Sigmoid colon (tissue), 6 donors: ENCODE measurements at regions not wholly inside any gene's neighbourhood (a gene's known extent, or its start where the extent isn't known, plus 50 kb on each side); places are given as distances from the start of the nearest gene placed in this dataset.

ENCODE experiments used
- DNase-seq: peaks from one replicate; pipeline ENCODE4 v3.0.0-alpha.2; 2019
- H3K27ac ChIP-seq, 4 donors: fragments of 200-600 bp; sonication (generic); one replicate each; pipeline ENCODE4 v1.5.1; 2016 to 2019; ENCODE audit warnings: mild to moderate bottlenecking in 1 of 4
- H3K27me3 ChIP-seq, 3 donors: fragments of 200-600 bp; sonication (generic); one replicate each; pipeline ENCODE4 v1.5.1; 2019; ENCODE audit warnings: mild to moderate bottlenecking in 1 of 3
- H3K36me3 ChIP-seq, 4 donors: fragments of 200-600 bp; sonication (generic); one replicate each; pipeline ENCODE4 v1.5.1; 2016 to 2019
- H3K4me1 ChIP-seq, 4 donors: fragments of 200-600 bp; sonication (generic); one replicate each; pipeline ENCODE4 v1.5.1; 2017 to 2019
- H3K4me3 ChIP-seq, 4 donors: fragments of 200-600 bp; sonication (generic); one replicate each; pipeline ENCODE4 v1.5.1; 2017 to 2019; ENCODE audit warnings: mild to moderate bottlenecking in 2 of 4, moderate library complexity in 1 of 4
- H3K9me3 ChIP-seq, 4 donors: fragments of 200-600 bp in 3 of 4; sonication (generic) in 3 of 4; one replicate each; pipeline versions ENCODE4 v1.5.1 to v1.6.1; 2013 to 2019
- EP300 ChIP-seq, 4 donors: sonication (generic); formaldehyde crosslinking; IDR thresholded peaks; one replicate each; pipeline ENCODE4 v1.6.1; 2017; ENCODE audit warnings: antibody characterized with exemption in 4 of 4
- POLR2A ChIP-seq, 2 donors: fragments of 450-650 bp; IDR thresholded peaks; one replicate each; pipeline ENCODE4 v1.6.1; 2016; ENCODE audit warnings: antibody characterized with exemption in 2 of 2, mild to moderate bottlenecking in 2 of 2, moderate library complexity in 2 of 2
- POLR2AphosphoS5 ChIP-seq, 4 donors: sonication (generic); formaldehyde crosslinking; IDR thresholded peaks; one replicate each; pipeline ENCODE4 v1.6.1; 2017; ENCODE audit warnings: antibody characterized with exemption in 4 of 4
- WGBS, 2 donors: extraction: QIAGEN DNeasy Blood & Tissue Kit; methylation state at CpG; one replicate each; pipeline ENCODE4 v1.1.7; 2013; 5-methylcytosine and 5-hydroxymethylcytosine counted together
- intact Hi-C: fragments of 100-400 bp; cut with DNase I; formaldehyde crosslinking; loops from one replicate; pipeline ENCODE4 v1.15.1; 2023
- TF ChIP-seq, protein P1 (sequence below), 4 experiments: fragments of 450-650 bp in 3 of 4; fragments of 200-600 bp in 1 of 4; IDR thresholded peaks; one replicate each; pipeline ENCODE4 v1.5.1; 2016 to 2019; ENCODE audit warnings: antibody characterized with exemption in 4 of 4, mild to moderate bottlenecking in 3 of 4, moderate library complexity in 2 of 4
- donor health status: healthy with polysubstance abuse.
- donor health status: healthy.

DNA sequence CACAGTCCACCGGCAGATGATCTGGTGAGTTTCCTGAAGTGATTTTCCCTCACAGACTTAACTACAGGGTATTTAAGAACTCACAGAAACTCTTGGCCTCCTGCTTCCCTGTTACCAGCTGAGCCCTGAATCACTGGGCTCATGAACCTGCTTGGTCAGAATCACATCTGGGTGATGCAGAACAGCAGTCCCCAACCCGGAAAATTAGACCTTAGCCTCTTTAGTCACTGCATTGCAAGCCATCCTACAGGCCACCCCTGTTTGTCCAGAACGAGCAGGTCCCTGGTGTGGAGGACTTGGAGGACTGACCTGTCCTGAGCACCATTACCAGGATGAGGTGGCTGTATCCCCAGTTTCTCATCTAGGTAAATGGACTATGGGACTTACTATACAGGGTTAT lies 539.2 kb downstream of the TNS3 start:
- no peak overlapping the region for H3K27ac ChIP-seq
- TF ChIP-seq POLR2A (IDR thresholded peaks at IDR 0.05) (no peak), EP300 (IDR thresholded peaks at IDR 0.05) (no peak), POLR2AphosphoS5 (IDR thresholded peaks at IDR 0.05) (no peak)
- TF ChIP-seq, protein P1, sequence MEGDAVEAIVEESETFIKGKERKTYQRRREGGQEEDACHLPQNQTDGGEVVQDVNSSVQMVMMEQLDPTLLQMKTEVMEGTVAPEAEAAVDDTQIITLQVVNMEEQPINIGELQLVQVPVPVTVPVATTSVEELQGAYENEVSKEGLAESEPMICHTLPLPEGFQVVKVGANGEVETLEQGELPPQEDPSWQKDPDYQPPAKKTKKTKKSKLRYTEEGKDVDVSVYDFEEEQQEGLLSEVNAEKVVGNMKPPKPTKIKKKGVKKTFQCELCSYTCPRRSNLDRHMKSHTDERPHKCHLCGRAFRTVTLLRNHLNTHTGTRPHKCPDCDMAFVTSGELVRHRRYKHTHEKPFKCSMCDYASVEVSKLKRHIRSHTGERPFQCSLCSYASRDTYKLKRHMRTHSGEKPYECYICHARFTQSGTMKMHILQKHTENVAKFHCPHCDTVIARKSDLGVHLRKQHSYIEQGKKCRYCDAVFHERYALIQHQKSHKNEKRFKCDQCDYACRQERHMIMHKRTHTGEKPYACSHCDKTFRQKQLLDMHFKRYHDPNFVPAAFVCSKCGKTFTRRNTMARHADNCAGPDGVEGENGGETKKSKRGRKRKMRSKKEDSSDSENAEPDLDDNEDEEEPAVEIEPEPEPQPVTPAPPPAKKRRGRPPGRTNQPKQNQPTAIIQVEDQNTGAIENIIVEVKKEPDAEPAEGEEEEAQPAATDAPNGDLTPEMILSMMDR (IDR thresholded peaks at IDR 0.05): no peak
- no peaks in the 10 kb centered on the region for H3K9me3 ChIP-seq
- H3K4me1 ChIP-seq: peaks cover 0 to 43% (median 40%) of the 10 kb centered on the region in 4 donors
- intact Hi-C loops: no loop called here
- H3K4me3 ChIP-seq: no peak overlapping the region
- H3K36me3 ChIP-seq: no peaks in the 10 kb centered on the region
- WGBS, 2 donors: 84 to 90% methylated on average over 3 of the region's 3 CpGs
- no peaks in the 10 kb centered on the region for H3K27me3 ChIP-seq
- no peak for DNase-seq

DNA sequence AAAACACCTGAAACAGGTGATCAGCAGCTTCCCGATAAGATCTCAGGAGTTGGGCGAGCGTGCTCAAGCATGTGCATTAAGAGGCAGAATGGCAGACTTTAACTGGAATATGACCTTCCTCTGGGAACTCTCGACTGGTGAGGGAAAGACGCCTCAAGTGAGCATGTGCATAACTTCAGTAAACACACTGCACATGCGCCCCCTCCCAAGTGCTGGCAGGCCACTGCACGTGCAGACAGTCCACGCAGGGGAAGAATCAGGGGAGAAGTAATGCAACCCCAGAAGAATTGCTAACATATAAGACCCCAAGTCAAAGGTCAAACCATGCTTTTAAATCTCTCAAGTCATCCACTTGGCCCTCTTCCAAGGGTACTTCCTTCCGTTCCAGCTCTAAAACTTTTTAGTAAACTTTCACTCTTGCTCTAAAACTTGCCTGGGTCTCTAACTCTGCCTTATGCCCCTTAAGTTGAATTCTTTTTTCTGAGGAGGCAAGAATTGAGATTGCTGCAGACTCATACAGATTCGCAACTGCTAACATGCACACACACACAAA lies 541.0 kb downstream of the TNS3 start:
- Histone ChIP-seq H3K27ac (no peak overlapping the region), H3K4me3 (no peak overlapping the region), H3K9me3 (no peaks in the 10 kb centered on the region), H3K27me3 (no peaks in the 10 kb centered on the region), H3K4me1 (peaks cover 0 to 40% (median 38%) of the 10 kb centered on the region in 4 donors), H3K36me3 (no peaks in the 10 kb centered on the region)
- intact Hi-C loops: no loop called here
- TF ChIP-seq, protein P1 (IDR thresholded peaks at IDR 0.05): no peak
- no peak for TF ChIP-seq EP300 (IDR thresholded peaks at IDR 0.05)
- no peak for TF ChIP-seq POLR2AphosphoS5 (IDR thresholded peaks at IDR 0.05)
- no peak for TF ChIP-seq POLR2A (IDR thresholded peaks at IDR 0.05)
- DNase-seq: no peak
- WGBS, 2 donors: 77 to 80% methylated on average over 10 of the region's 10 CpGs

DNA sequence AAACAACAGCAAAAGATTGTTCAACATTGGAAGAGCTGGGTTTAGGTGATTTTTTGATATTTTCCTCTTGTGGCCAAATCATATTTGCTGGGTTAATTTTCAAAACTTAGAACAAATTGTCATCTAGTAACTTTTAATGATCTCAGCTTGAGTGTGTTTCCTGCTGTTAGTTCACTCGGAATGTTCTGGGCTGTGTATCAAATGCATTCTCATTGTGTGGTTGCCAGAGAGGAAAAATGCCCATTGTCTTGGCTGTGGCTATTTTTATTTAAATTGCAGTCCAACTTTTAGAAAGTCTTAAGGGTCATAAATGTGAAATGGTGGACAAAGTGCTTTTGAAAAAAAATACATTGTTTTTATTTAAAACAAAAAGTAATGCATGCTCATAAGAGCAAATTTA lies 542.0 kb downstream of the TNS3 start:
- intact Hi-C loops: no loop called here

DNA sequence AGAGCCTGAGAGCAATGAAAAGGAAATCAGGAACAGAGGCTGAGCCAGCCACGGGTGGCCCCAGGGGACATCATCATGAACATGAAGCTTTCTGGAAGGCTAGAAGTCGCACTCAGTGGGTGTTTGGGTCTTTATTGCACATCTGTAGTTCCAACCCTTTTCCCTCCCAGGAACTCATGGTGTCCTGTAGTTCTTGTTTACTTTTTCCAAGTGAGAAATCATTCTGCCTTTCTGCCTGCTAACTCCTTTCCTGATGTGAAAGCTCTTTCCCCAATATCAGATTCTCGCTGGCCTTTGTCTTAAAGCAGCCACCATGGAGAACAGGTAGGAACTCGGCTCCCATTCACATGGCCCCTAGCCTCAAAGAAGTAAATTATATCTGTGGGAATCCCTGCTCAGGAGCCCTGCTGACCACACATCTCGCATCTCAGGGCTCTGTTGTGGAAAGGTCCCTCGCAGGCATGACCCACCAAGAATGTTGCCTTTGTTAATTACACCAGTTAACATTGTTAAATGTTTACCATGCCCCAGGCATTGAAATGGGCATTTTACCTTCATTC lies 542.7 kb downstream of the TNS3 start:
- H3K4me1 ChIP-seq: peaks cover 0 to 23% (median 23%) of the 10 kb centered on the region in 4 donors
- intact Hi-C loops: no loop called here
- no peaks in the 10 kb centered on the region for H3K9me3 ChIP-seq
- H3K4me3 ChIP-seq: no peak overlapping the region
- H3K27me3 ChIP-seq: no peaks in the 10 kb centered on the region
- DNase-seq: no peak
- 63 to 68% methylated on average over 6 of the region's 6 CpGs for WGBS, 2 donors
- no peaks in the 10 kb centered on the region for H3K36me3 ChIP-seq
- peak overlapping the region in 2 of 4 donors; percentile 44 to 63 for H3K27ac ChIP-seq
- TF ChIP-seq EP300 (IDR thresholded peaks at IDR 0.05) (no peak), POLR2A (IDR thresholded peaks at IDR 0.05) (no peak), POLR2AphosphoS5 (IDR thresholded peaks at IDR 0.05) (no peak)
- TF ChIP-seq, protein P1 (IDR thresholded peaks at IDR 0.05): no peak

More for the DNA sequence above, 542.0 kb downstream of the TNS3 start:
- no peak for DNase-seq
- H3K27ac ChIP-seq: peak overlapping the region in 3 of 4 donors; percentile 37 to 63 (median 44)
- H3K9me3 ChIP-seq: no peaks in the 10 kb centered on the region
- H3K27me3 ChIP-seq: no peaks in the 10 kb centered on the region
- TF ChIP-seq POLR2AphosphoS5 (IDR thresholded peaks at IDR 0.05) (peak in 1 of 4 donors; percentile 13), EP300 (IDR thresholded peaks at IDR 0.05) (no peak)
- no peaks in the 10 kb centered on the region for H3K36me3 ChIP-seq
- peaks cover 0 to 30% (median 28%) of the 10 kb centered on the region in 4 donors for H3K4me1 ChIP-seq
- WGBS, 2 donors: 55 to 67% methylated on average over 1 of the region's 1 CpG
- no peak overlapping the region for H3K4me3 ChIP-seq

DNA sequence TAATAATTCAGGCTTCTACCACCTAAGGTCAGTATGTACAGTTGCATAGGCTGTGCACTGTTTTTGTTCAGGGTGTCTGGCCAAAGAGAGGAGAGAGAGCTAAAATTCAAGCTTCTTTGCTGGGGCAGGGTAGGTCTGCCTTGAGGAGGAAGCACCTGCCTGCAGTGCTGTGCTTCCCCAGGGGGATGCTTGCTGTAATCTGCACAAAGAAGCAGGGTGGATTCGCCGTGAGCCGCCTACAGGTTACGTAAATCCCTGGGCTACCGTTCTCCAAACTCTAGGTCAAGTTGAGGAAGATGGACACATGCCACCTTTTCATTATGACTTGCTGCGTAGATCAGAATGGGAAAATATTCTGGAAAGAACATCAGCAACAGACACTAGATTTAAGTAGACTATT lies 543.3 kb downstream of the TNS3 start:
- DNase-seq: no peak
- TF ChIP-seq POLR2A (IDR thresholded peaks at IDR 0.05): no peak
- TF ChIP-seq, protein P1 (IDR thresholded peaks at IDR 0.05): no peak
- TF ChIP-seq EP300 (IDR thresholded peaks at IDR 0.05): no peak
- TF ChIP-seq POLR2AphosphoS5 (IDR thresholded peaks at IDR 0.05): no peak
- peaks cover 0 to 23% (median 23%) of the 10 kb centered on the region in 4 donors for H3K4me1 ChIP-seq
- H3K27me3 ChIP-seq: no peaks in the 10 kb centered on the region
- peak overlapping the region in 1 of 4 donors; percentile 44 for H3K27ac ChIP-seq
- intact Hi-C loops: no loop called here
- H3K4me3 ChIP-seq: no peak overlapping the region
- 72 to 92% methylated on average over 6 of the region's 6 CpGs for WGBS, 2 donors
- H3K9me3 ChIP-seq: no peaks in the 10 kb centered on the region
- H3K36me3 ChIP-seq: no peaks in the 10 kb centered on the region
